H9 (cell line): ENCODE measurements at regions not wholly inside any gene's neighbourhood (a gene's known extent, or its start where the extent isn't known, plus 50 kb on each side); places are given as distances from the start of the nearest gene placed in this dataset.

Experiments
- DNase-seq: peaks from one replicate; pipeline ENCODE4 v3.0.0-alpha.2; 2017
- H2AFZ ChIP-seq: one replicate; pipeline ENCODE4 v1.6.1; 2013; ENCODE audit warnings: mild to moderate bottlenecking, low read length, control low read depth, moderate library complexity
- H2AK5ac ChIP-seq: 2 replicates; pipeline ENCODE4 v1.6.1; 2013; ENCODE audit warnings: low read length, control low read depth, mixed read lengths; ENCODE audit not compliant: insufficient read length
- H2BK120ac ChIP-seq: one replicate; pipeline ENCODE4 v1.6.1; 2013; ENCODE audit warnings: low read depth, mild to moderate bottlenecking, low read length, control low read depth, inconsistent platforms; ENCODE audit not compliant: poor library complexity, severe bottlenecking
- H2BK12ac ChIP-seq: 2 replicates; pipeline ENCODE4 v1.6.1; 2013; ENCODE audit warnings: low read length, control low read depth, mixed read lengths, low read depth; ENCODE audit not compliant: insufficient read length
- H2BK15ac ChIP-seq: 2 replicates; pipeline ENCODE4 v1.6.1; 2013; ENCODE audit warnings: low read depth, low read length, control low read depth
- H2BK20ac ChIP-seq: one replicate; pipeline ENCODE4 v1.6.1; 2013; ENCODE audit warnings: low read depth, mild to moderate bottlenecking, low read length, control low read depth, inconsistent platforms; ENCODE audit not compliant: poor library complexity, severe bottlenecking
- H2BK5ac ChIP-seq: 2 replicates; pipeline ENCODE4 v1.6.1; 2013; ENCODE audit warnings: low read length, control low read depth, mixed read lengths; ENCODE audit not compliant: insufficient read length
- H3K14ac ChIP-seq: 2 replicates; pipeline ENCODE4 v1.6.1; 2013; ENCODE audit warnings: low read length, control low read depth; ENCODE audit not compliant: insufficient read depth
- H3K18ac ChIP-seq: 2 replicates; pipeline ENCODE4 v1.6.1; 2013; ENCODE audit warnings: low read depth, mild to moderate bottlenecking, mixed read lengths, low read length, control low read depth; ENCODE audit not compliant: insufficient read length
- H3K23ac ChIP-seq: 2 replicates; pipeline ENCODE4 v1.6.1; 2013; ENCODE audit warnings: low read length, control low read depth, mixed read lengths, low read depth; ENCODE audit not compliant: insufficient read length
- H3K23me2 ChIP-seq: 2 replicates; pipeline ENCODE4 v1.6.1; 2013; ENCODE audit warnings: low read depth, mild to moderate bottlenecking, mixed read lengths, low read length, control low read depth; ENCODE audit not compliant: insufficient read length, poor library complexity, severe bottlenecking
- H3K27ac ChIP-seq: 2 replicates; pipeline ENCODE4 v1.5.1; 2013; ENCODE audit warnings: low read length, control low read depth, mixed read lengths, low read depth; ENCODE audit not compliant: insufficient read length
- H3K27me3 ChIP-seq: 2 replicates; pipeline ENCODE4 v1.6.1; 2013; ENCODE audit warnings: low read length, control low read depth, inconsistent platforms; ENCODE audit not compliant: insufficient read depth
- H3K4ac ChIP-seq: 2 replicates; pipeline ENCODE4 v1.6.1; 2013; ENCODE audit warnings: low read depth, mild to moderate bottlenecking, control low read depth, inconsistent platforms, low read length, moderate library complexity
- H3K4me1 ChIP-seq: 2 replicates; pipeline ENCODE4 v1.6.1; 2013; ENCODE audit warnings: low read length, control low read depth, inconsistent platforms; ENCODE audit not compliant: insufficient read depth
- H3K4me2 ChIP-seq: 2 replicates; pipeline ENCODE4 v1.6.1; 2013; ENCODE audit warnings: low read length, control low read depth, mixed read lengths; ENCODE audit not compliant: insufficient read length, insufficient read depth
- H3K56ac ChIP-seq: 2 replicates; pipeline ENCODE4 v1.6.1; 2013; ENCODE audit warnings: low read depth, mild to moderate bottlenecking, mixed read lengths, low read length, control low read depth; ENCODE audit not compliant: insufficient read length
- H3K79me1 ChIP-seq: 2 replicates; pipeline ENCODE4 v1.6.1; 2013; ENCODE audit warnings: low read depth, mild to moderate bottlenecking, moderate library complexity, low read length, control low read depth, inconsistent platforms; ENCODE audit not compliant: insufficient read depth, poor library complexity, severe bottlenecking
- H3K79me2 ChIP-seq: 2 replicates; pipeline ENCODE4 v1.6.1; 2013; ENCODE audit warnings: low read length, control low read depth, inconsistent platforms; ENCODE audit not compliant: insufficient read depth
- H3K9ac ChIP-seq: 2 replicates; pipeline ENCODE4 v1.6.1; 2013; ENCODE audit warnings: low read length, control low read depth, mixed read lengths; ENCODE audit not compliant: insufficient read length; ENCODE audit errors: extremely low read depth
- H3K9me3 ChIP-seq: one replicate; pipeline ENCODE4 v1.6.1; 2013; ENCODE audit warnings: low read depth, low read length, inconsistent platforms; ENCODE audit not compliant: control insufficient read depth
- H3T11ph ChIP-seq: one replicate; pipeline ENCODE4 v1.6.1; 2013; ENCODE audit warnings: mild to moderate bottlenecking, low read length, control low read depth, inconsistent platforms
- H4K20me1 ChIP-seq: one replicate; pipeline ENCODE4 v1.6.1; 2013; ENCODE audit not compliant: control insufficient read depth, insufficient read length, insufficient read depth
- H4K5ac ChIP-seq: 2 replicates; pipeline ENCODE4 v1.6.1; 2013; ENCODE audit warnings: low read depth, mild to moderate bottlenecking, mixed read lengths, low read length, control low read depth; ENCODE audit not compliant: insufficient read length
- H4K8ac ChIP-seq: replicated peaks from 2 replicates; pipeline ENCODE4 v1.6.1; 2013; ENCODE audit warnings: low read length, control low read depth, mixed read lengths, low read depth; ENCODE audit not compliant: insufficient read length
- H4K91ac ChIP-seq: 2 replicates; pipeline ENCODE4 v1.6.1; 2013; ENCODE audit warnings: low read depth, mild to moderate bottlenecking, moderate library complexity, mixed read lengths, low read length, control low read depth; ENCODE audit not compliant: insufficient read length
- H3K27ac Mint-ChIP-seq, 3 experiments: 2 replicates in 2 of 3; 3 replicates in 1 of 3; pipeline ENCODE4 v1.8.0; 2020 to 2021; ENCODE audit warnings: mixed read lengths in 3 of 3, mild to moderate bottlenecking in 1 of 3, moderate library complexity in 1 of 3
- H3K27me3 Mint-ChIP-seq: 2 replicates; pipeline ENCODE4 v1.8.0; 2021; ENCODE audit warnings: low read depth, mild to moderate bottlenecking, moderate library complexity, mixed read lengths
- H3K36me3 Mint-ChIP-seq, 3 experiments: 2 replicates in 2 of 3; 3 replicates in 1 of 3; pipeline ENCODE4 v1.8.0; 2020 to 2021; ENCODE audit warnings: low read depth in 3 of 3, mixed read lengths in 3 of 3; ENCODE audit not compliant: insufficient read depth in 1 of 3
- H3K4me1 Mint-ChIP-seq, 2 experiments: 2 replicates each; pipeline ENCODE4 v1.8.0; 2020; ENCODE audit warnings: mixed read lengths in 2 of 2
- H3K4me3 Mint-ChIP-seq, 2 experiments: 2 replicates in 1 of 2; 3 replicates in 1 of 2; pipeline ENCODE4 v1.8.0; 2020 to 2021; ENCODE audit warnings: mild to moderate bottlenecking in 2 of 2, mixed read lengths in 2 of 2, moderate library complexity in 1 of 2
- H3K9me3 Mint-ChIP-seq, 2 experiments: 2 replicates in 1 of 2; 3 replicates in 1 of 2; pipeline ENCODE4 v1.8.0; 2020; ENCODE audit warnings: mild to moderate bottlenecking in 2 of 2, mixed read lengths in 2 of 2, moderate library complexity in 1 of 2
- CTCF ChIP-seq: fragments of 200-600 bp; sonication (generic); conservative IDR thresholded peaks from 3 replicates; pipeline ENCODE4 v1.8.0; 2021; ENCODE audit warnings: antibody characterized with exemption, mild to moderate bottlenecking
- WGBS: extraction: QIAGEN DNeasy Blood & Tissue Kit; methylation state at CpG from one replicate; pipeline ENCODE4 v1.1.7; 2013; ENCODE audit warnings: missing lambda C conversion rate, low lambda C conversion rate, mixed read lengths; ENCODE audit not compliant: insufficient read length; ENCODE audit errors: extremely low coverage; 5-methylcytosine and 5-hydroxymethylcytosine counted together

GRCh38 chr3:181791056-181791955, 79.6 kb downstream of the SOX2 start:
- no peak overlapping the region for H2BK12ac ChIP-seq
- Mint-ChIP-seq H3K27me3 (no peaks in the 10 kb centered on the region), H3K9me3 (no peaks in the 10 kb centered on the region), H3K4me3 (no peak overlapping the region), H3K36me3 (no peaks in the 10 kb centered on the region), H3K27ac (no peak overlapping the region; a peak in 1 of 7 replicates), H3K4me1 (peaks cover 24 to 34% of the 10 kb centered on the region in 2 experiments)
- no peak overlapping the region for H2BK15ac ChIP-seq
- no peak overlapping the region for H2BK5ac ChIP-seq
- H3K79me1 ChIP-seq, result no peaks in the 10 kb centered on the region
- no peaks in the 10 kb centered on the region for H3K9me3 ChIP-seq
- DNase-seq, result no peak
- no peaks in the 10 kb centered on the region for H3K27me3 ChIP-seq
- peaks cover 4% of the 10 kb centered on the region; the same call in 1 of the 2 replicates for H3K4me1 ChIP-seq
- H3K4me2 ChIP-seq, result no peak overlapping the region
- WGBS, result no CpG with 5 or more reads among the region's 7 CpGs
- H4K8ac ChIP-seq, result no peak overlapping the region
- no peak overlapping the region for H3K4ac ChIP-seq
- H3K79me2 ChIP-seq, result no peaks in the 10 kb centered on the region
- no peaks in the 10 kb centered on the region for H3K23me2 ChIP-seq
- no peak overlapping the region for H2BK120ac ChIP-seq
- H3K27ac ChIP-seq, result no peak overlapping the region
- H4K5ac ChIP-seq, result no peak overlapping the region
- no peak overlapping the region for H4K91ac ChIP-seq
- H4K20me1 ChIP-seq, result no peaks in the 10 kb centered on the region
- no peak overlapping the region for H3K9ac ChIP-seq
- H3K18ac ChIP-seq, result no peak overlapping the region
- H2BK20ac ChIP-seq, result no peak overlapping the region
- no peak overlapping the region for H2AK5ac ChIP-seq
- H3K14ac ChIP-seq, result no peak overlapping the region
- H3T11ph ChIP-seq, result no peak overlapping the region
- TF ChIP-seq CTCF, result no peak
- H3K56ac ChIP-seq, result no peak overlapping the region
- H2AFZ ChIP-seq, result no peak overlapping the region
- no peak overlapping the region for H3K23ac ChIP-seq
